ENCODE measurements at regions not wholly inside any gene's neighbourhood (a gene's known extent, or its start where the extent isn't known, plus 50 kb on each side); places are given as distances from the start of the nearest gene placed in this dataset.
"Not testable (repeated sequence)": the region's sequence is repeated elsewhere in the genome, so short reads cannot be mapped to it uniquely, and the experiment has no call there.

DNA sequence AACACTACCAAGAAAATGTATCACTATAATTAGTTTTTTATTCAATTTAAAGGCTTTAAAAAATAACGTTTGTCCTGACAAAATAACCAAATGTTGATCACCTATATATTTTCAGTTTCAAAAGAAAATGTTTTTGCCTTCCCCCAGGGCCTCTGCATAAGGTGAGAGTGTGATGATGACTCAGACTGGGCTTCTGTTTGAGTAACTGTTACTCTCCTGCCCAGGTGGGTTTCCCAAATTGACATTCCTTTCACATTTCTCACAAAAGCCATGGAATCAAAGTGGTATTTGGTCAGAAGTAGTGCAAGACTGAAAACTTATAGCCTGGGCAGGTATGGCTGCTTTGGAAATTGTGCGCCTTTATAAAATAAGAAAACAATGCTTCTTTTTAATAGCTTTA is 180.6 kb downstream of the COG6 start:
- H3K4me2 ChIP-seq = no peak overlapping the region
- Mint-ChIP-seq H3K36me3 (no peaks in the 10 kb centered on the region), H3K9me3 (no peaks in the 10 kb centered on the region), H3K4me1 (peaks cover 13% of the 10 kb centered on the region), H3K27ac (no peak overlapping the region), H3K4me3 (no peak overlapping the region), H3K27me3 (ENCODE audit: insufficient read depth, low read depth) (peaks cover 3% of the 10 kb centered on the region)
- peaks cover 9% of the 10 kb centered on the region for H3K4me1 ChIP-seq
- no peaks in the 10 kb centered on the region for H3K27me3 ChIP-seq
- H2AFZ ChIP-seq (replicated peaks) = no peak overlapping the region
- TF ChIP-seq, protein P1, sequence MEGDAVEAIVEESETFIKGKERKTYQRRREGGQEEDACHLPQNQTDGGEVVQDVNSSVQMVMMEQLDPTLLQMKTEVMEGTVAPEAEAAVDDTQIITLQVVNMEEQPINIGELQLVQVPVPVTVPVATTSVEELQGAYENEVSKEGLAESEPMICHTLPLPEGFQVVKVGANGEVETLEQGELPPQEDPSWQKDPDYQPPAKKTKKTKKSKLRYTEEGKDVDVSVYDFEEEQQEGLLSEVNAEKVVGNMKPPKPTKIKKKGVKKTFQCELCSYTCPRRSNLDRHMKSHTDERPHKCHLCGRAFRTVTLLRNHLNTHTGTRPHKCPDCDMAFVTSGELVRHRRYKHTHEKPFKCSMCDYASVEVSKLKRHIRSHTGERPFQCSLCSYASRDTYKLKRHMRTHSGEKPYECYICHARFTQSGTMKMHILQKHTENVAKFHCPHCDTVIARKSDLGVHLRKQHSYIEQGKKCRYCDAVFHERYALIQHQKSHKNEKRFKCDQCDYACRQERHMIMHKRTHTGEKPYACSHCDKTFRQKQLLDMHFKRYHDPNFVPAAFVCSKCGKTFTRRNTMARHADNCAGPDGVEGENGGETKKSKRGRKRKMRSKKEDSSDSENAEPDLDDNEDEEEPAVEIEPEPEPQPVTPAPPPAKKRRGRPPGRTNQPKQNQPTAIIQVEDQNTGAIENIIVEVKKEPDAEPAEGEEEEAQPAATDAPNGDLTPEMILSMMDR (IDR thresholded peaks at IDR 0.05) = no peak
- no peak for TF ChIP-seq EZH2phosphoT487 (IDR thresholded peaks at IDR 0.05)
- TF ChIP-seq EZH2 (IDR thresholded peaks at IDR 0.05) = no peak
- DNase-seq (ENCODE audit: low spot score) = no peak
- H3K9ac ChIP-seq = no peak overlapping the region
- no peaks in the 10 kb centered on the region for H3K36me3 ChIP-seq
- no peaks in the 10 kb centered on the region for H4K20me1 ChIP-seq (ENCODE audit: low read depth)
- no peaks in the 10 kb centered on the region for H3K79me2 ChIP-seq (ENCODE audit: low read depth)
- no peak overlapping the region for H3K27ac ChIP-seq
- no peak overlapping the region for H3K4me3 ChIP-seq
- no peaks in the 10 kb centered on the region for H3K9me3 ChIP-seq (ENCODE audit: low read depth)
- H3F3A ChIP-seq (ENCODE audit: low read depth) = no peaks in the 10 kb centered on the region

DNA sequence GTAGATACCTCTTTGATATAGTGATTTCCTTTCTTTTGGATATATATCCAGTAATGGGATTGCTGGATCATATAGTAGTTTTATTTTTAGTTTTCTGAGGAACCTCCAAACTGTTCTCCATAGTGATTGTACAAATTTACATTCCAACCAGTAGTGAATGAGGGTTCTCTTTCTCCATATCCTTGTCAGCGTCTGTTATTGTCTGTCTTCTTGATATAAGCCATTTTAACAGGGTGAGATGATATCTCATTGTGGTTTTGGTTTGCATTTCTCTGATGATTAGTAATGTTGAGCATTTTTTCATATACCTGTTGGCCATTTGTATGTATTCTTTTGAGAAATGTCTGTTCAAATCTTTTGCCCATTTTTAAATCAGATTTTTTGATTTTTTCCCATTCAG is 182.4 kb downstream of the COG6 start:
- not testable (repeated sequence) for H3K4me2 ChIP-seq; DNase-seq (ENCODE audit: low spot score); H2AFZ ChIP-seq (replicated peaks); H3K27ac ChIP-seq; H3K9me3 Mint-ChIP-seq; H3F3A ChIP-seq (ENCODE audit: low read depth); H4K20me1 ChIP-seq (ENCODE audit: low read depth); H3K4me3 Mint-ChIP-seq; H3K27ac Mint-ChIP-seq; H3K4me3 ChIP-seq; H3K36me3 ChIP-seq; H3K9ac ChIP-seq; H3K36me3 Mint-ChIP-seq; H3K79me2 ChIP-seq (ENCODE audit: low read depth); H3K27me3 Mint-ChIP-seq (ENCODE audit: insufficient read depth, low read depth); H3K9me3 ChIP-seq (ENCODE audit: low read depth); H3K27me3 ChIP-seq
- H3K4me1 ChIP-seq = peaks cover 14% of the 10 kb centered on the region
- peaks cover 13% of the 10 kb centered on the region for H3K4me1 Mint-ChIP-seq

DNA sequence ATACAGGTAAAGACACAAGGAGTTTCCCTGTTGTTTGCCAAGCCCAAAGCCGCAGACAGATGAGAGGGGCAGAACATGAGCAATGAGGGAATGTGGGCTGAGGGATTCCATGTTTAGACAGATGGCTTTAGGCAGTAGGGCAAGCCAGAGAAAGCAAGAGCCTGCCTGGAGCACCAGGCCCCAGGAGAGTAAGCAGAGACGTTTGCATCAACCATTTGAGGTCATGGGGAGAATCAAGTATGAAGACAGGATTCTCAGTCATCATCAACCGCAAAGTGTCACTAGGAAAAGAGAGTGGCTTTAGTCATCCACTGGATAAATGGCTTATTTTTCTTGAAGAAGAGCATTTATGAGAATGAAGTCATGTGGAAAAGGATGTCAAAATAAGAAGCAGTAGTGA is 184.7 kb downstream of the COG6 start:
- no peak overlapping the region for H3K27ac Mint-ChIP-seq
- no peaks in the 10 kb centered on the region for H3K27me3 ChIP-seq
- no peaks in the 10 kb centered on the region for H3K36me3 ChIP-seq
- peaks cover 11% of the 10 kb centered on the region for H3K4me1 ChIP-seq
- no peak overlapping the region for H3K4me3 ChIP-seq
- DNase-seq (ENCODE audit: low spot score) = no peak
- no peaks in the 10 kb centered on the region for H3K36me3 Mint-ChIP-seq
- H3K9me3 Mint-ChIP-seq = no peaks in the 10 kb centered on the region
- TF ChIP-seq, protein P1 (IDR thresholded peaks at IDR 0.05) = no peak
- TF ChIP-seq EZH2phosphoT487 (IDR thresholded peaks at IDR 0.05) (no peak), EZH2 (IDR thresholded peaks at IDR 0.05) (no peak)
- no peak overlapping the region for H3K9ac ChIP-seq
- no peak overlapping the region for H2AFZ ChIP-seq (replicated peaks)
- H3K4me2 ChIP-seq = no peak overlapping the region
- no peak overlapping the region for H3K27ac ChIP-seq
- no peaks in the 10 kb centered on the region for H4K20me1 ChIP-seq (ENCODE audit: low read depth)
- H3K4me3 Mint-ChIP-seq = no peak overlapping the region
- H3F3A ChIP-seq (ENCODE audit: low read depth) = no peaks in the 10 kb centered on the region
- H3K27me3 Mint-ChIP-seq (ENCODE audit: insufficient read depth, low read depth) = peaks cover 4% of the 10 kb centered on the region
- no peaks in the 10 kb centered on the region for H3K9me3 ChIP-seq (ENCODE audit: low read depth)
- H3K79me2 ChIP-seq (ENCODE audit: low read depth) = no peaks in the 10 kb centered on the region
- H3K4me1 Mint-ChIP-seq = peaks cover 5% of the 10 kb centered on the region

DNA sequence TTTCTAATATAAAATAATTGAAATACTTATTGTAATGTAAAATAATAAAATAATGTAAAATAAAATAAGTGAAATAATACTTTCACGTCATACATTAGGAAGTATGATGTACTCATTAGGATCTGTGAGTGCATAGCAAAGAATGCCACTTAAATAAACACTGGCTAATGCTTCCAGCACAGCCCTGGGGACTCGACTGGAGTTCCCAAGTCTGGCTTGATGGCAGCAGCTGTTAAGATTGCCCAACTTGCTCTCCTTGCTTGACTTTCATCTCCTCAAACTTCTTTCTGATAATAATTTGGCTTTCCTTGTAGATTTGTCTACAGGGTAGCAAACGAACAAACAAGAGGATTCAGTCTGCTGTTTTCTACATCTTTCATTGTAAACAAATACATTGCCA is 191.9 kb downstream of the COG6 start:
- no peak overlapping the region for H2AFZ ChIP-seq (replicated peaks)

More for the DNA sequence above, 191.9 kb downstream of the COG6 start:
- H3K79me2 ChIP-seq (ENCODE audit: low read depth) = no peaks in the 10 kb centered on the region
- no peaks in the 10 kb centered on the region for H3K27me3 ChIP-seq
- no peaks in the 10 kb centered on the region for H3K36me3 ChIP-seq
- no peak overlapping the region for H3K4me2 ChIP-seq
- no peak for DNase-seq (ENCODE audit: low spot score)
- no peaks in the 10 kb centered on the region for H3K9me3 ChIP-seq (ENCODE audit: low read depth)
- H3F3A ChIP-seq (ENCODE audit: low read depth) = no peaks in the 10 kb centered on the region
- peaks cover 18% of the 10 kb centered on the region for H3K9me3 Mint-ChIP-seq
- peaks cover 2% of the 10 kb centered on the region for H3K36me3 Mint-ChIP-seq
- no peak overlapping the region for H3K9ac ChIP-seq
- no peak overlapping the region for H3K4me3 ChIP-seq
- peaks cover 2% of the 10 kb centered on the region for H3K27me3 Mint-ChIP-seq (ENCODE audit: insufficient read depth, low read depth)
- no peaks in the 10 kb centered on the region for H4K20me1 ChIP-seq (ENCODE audit: low read depth)
- no peak for TF ChIP-seq EZH2phosphoT487 (IDR thresholded peaks at IDR 0.05)
- no peak for TF ChIP-seq EZH2 (IDR thresholded peaks at IDR 0.05)
- H3K27ac ChIP-seq = no peak overlapping the region
- peaks cover 5% of the 10 kb centered on the region for H3K4me1 Mint-ChIP-seq
- H3K4me3 Mint-ChIP-seq = no peak overlapping the region
- no peaks in the 10 kb centered on the region for H3K4me1 ChIP-seq
- no peak overlapping the region for H3K27ac Mint-ChIP-seq
